HCT116 (cell line): ENCODE measurements at regions not wholly inside any gene's neighbourhood (a gene's known extent, or its start where the extent isn't known, plus 50 kb on each side); places are given as distances from the start of the nearest gene placed in this dataset.

ENCODE experiments used
- ATAC-seq: fragments of 200-7000 bp; cut with Tn5 transposase; 2 replicates; pipeline ENCODE4 v1.9.1; 2020; ENCODE audit warnings: mild to moderate bottlenecking, moderate library complexity
- BruUV-seq: library from RNA; stranded (reverse); fragments of 400-500 nt; replicated peaks from 2 replicates; lab custom pipeline; 2021; lab: Mats Ljungman, UMichigan
- CTCF ChIA-PET: fragments of 300-600 bp; sonication (Branson Sonifier 250); formaldehyde crosslinking; loops from one replicate; lab custom pipeline; 2021; ENCODE audit warnings: antibody characterized with exemption; lab: Charles Lee
- POLR2A ChIA-PET: fragments of 300-600, 350-600 bp; sonication (Branson Sonifier 250); formaldehyde crosslinking; loops from one replicate; lab custom pipeline; 2021; ENCODE audit warnings: antibody characterized with exemption; lab: Charles Lee
- RAD21 ChIA-PET, 2 experiments: fragments of 300-600 bp; sonication (Branson Sonifier 250); formaldehyde crosslinking; loops; one replicate each; lab custom pipeline; 2023; ENCODE audit warnings: low total read pairs in 2 of 2; ENCODE audit not compliant: uncharacterized antibody in 2 of 2, unreplicated experiment in 2 of 2, low non-redundant PET in 1 of 2; lab: Charles Lee
- DNase-seq: peaks from one replicate; pipeline ENCODE4 v3.0.0-alpha.2; 2010; ENCODE audit warnings: low read depth, low spot score
- H2AFZ ChIP-seq: fragments of 200-600 bp; shearing (Covaris generic), sonication (generic); 2 replicates; pipeline ENCODE4 v1.6.1; 2017; ENCODE audit warnings: low read depth, mixed run types, mixed read lengths, antibody characterized with exemption, low read length; ENCODE audit not compliant: poor library complexity, severe bottlenecking
- H3K27ac ChIP-seq: 2 replicates; pipeline ENCODE4 v1.5.1; 2012; ENCODE audit warnings: low read depth, low read length
- H3K27me3 ChIP-seq: fragments of 200-600 bp; sonication (generic); 2 replicates; pipeline ENCODE4 v1.6.1; 2016; ENCODE audit warnings: mixed run types, low read length, mixed read lengths; ENCODE audit not compliant: insufficient read depth
- H3K36me3 ChIP-seq, 2 experiments: fragments of 200-500 bp in 1 of 2; fragments of 200-600 bp in 1 of 2; sonication (Bioruptor generic) in 1 of 2; sonication (generic) in 1 of 2; 2 replicates each; pipeline versions ENCODE4 v1.5.1 to v1.6.1; 2014 to 2016; ENCODE audit warnings: low read length in 2 of 2, inconsistent platforms in 1 of 2, mixed read lengths in 1 of 2, mixed run types in 1 of 2; ENCODE audit not compliant: insufficient read depth in 2 of 2, control insufficient read depth in 1 of 2
- H3K4me1 ChIP-seq, 2 experiments: fragments of 200-600 bp in 1 of 2; sonication (generic) in 1 of 2; 2 replicates each; pipeline versions ENCODE4 v1.5.1 to v1.6.1; 2012 to 2017; ENCODE audit warnings: low read length in 2 of 2, inconsistent platforms in 1 of 2, mild to moderate bottlenecking in 1 of 2, mixed read lengths in 1 of 2, mixed run types in 1 of 2, moderate library complexity in 1 of 2; ENCODE audit not compliant: insufficient read depth in 2 of 2, control insufficient read depth in 1 of 2
- H3K4me2 ChIP-seq: fragments of 200-600 bp; sonication (generic); 2 replicates; pipeline ENCODE4 v1.6.1; 2017; ENCODE audit warnings: mixed run types, low read length, mixed read lengths
- H3K4me3 ChIP-seq, 2 experiments: fragments of 200-600 bp in 1 of 2; sonication (generic) in 1 of 2; replicated peaks in 1 of 2; 2 replicates each; pipeline ENCODE4 v1.5.1; 2011 to 2016; ENCODE audit warnings: low read length in 2 of 2, control low read depth in 1 of 2, low read depth in 1 of 2, mild to moderate bottlenecking in 1 of 2, mixed read lengths in 1 of 2, mixed run types in 1 of 2
- H3K79me2 ChIP-seq: fragments of 200-600 bp; sonication (generic); 2 replicates; pipeline ENCODE4 v1.6.1; 2017; ENCODE audit warnings: mild to moderate bottlenecking, mixed run types, low read length, moderate library complexity, mixed read lengths; ENCODE audit not compliant: insufficient read depth
- H3K9ac ChIP-seq: fragments of 200-600 bp; sonication (generic); 2 replicates; pipeline ENCODE4 v1.6.1; 2016; ENCODE audit warnings: low read length, mixed read lengths
- H3K9me2 ChIP-seq: fragments of 200-600 bp; sonication (generic), shearing (Covaris generic); 2 replicates; pipeline ENCODE4 v1.6.1; 2017; ENCODE audit warnings: mixed run types, mild to moderate bottlenecking, moderate library complexity; ENCODE audit not compliant: insufficient read depth
- H3K9me3 ChIP-seq, 2 experiments: fragments of 200-500 bp in 1 of 2; fragments of 200-600 bp in 1 of 2; sonication (Bioruptor generic) in 1 of 2; sonication (generic) in 1 of 2; 2 replicates each; pipeline ENCODE4 v1.6.1; 2014 to 2017; ENCODE audit warnings: low read length in 2 of 2, mixed read lengths in 2 of 2, inconsistent platforms in 1 of 2, low read depth in 1 of 2, mild to moderate bottlenecking in 1 of 2, mixed run types in 1 of 2, moderate library complexity in 1 of 2; ENCODE audit not compliant: control insufficient read depth in 1 of 2, insufficient read depth in 1 of 2
- H4K20me1 ChIP-seq: fragments of 200-600 bp; sonication (generic), shearing (Covaris generic); 2 replicates; pipeline ENCODE4 v1.6.1; 2017; ENCODE audit warnings: mixed run types, mild to moderate bottlenecking, moderate library complexity; ENCODE audit not compliant: insufficient read depth
- ATF3 ChIP-seq: IDR thresholded peaks from 2 replicates; pipeline ENCODE4 v1.6.1; 2012
- CBX3 ChIP-seq: IDR thresholded peaks from 2 replicates; pipeline ENCODE4 v1.6.1; 2012; ENCODE audit warnings: low read depth
- CEBPB ChIP-seq: IDR thresholded peaks from 2 replicates; pipeline ENCODE4 v1.6.1; 2012; ENCODE audit warnings: low read depth
- CTCF ChIP-seq, 3 experiments: fragments of 200-600 bp in 1 of 3; sonication (generic) in 1 of 3; IDR thresholded peaks in 2 of 3; conservative IDR thresholded peaks in 1 of 3; 2 replicates each; pipeline ENCODE4 v1.5.1; 2012 to 2017; ENCODE audit warnings: low read depth in 2 of 3, low read length in 2 of 3, antibody characterized with exemption in 1 of 3, borderline replicate concordance in 1 of 3, control low read depth in 1 of 3, mild to moderate bottlenecking in 1 of 3, mixed read lengths in 1 of 3, mixed run types in 1 of 3, moderate library complexity in 1 of 3; ENCODE audit not compliant: insufficient read depth in 1 of 3
- EGR1 ChIP-seq: IDR thresholded peaks from 2 replicates; pipeline ENCODE4 v1.6.1; 2012; ENCODE audit warnings: low read depth
- ELF1 ChIP-seq: IDR thresholded peaks from 2 replicates; pipeline ENCODE4 v1.6.1; 2012; ENCODE audit warnings: low read depth, borderline replicate concordance
- EZH2phosphoT487 ChIP-seq: fragments of 200-600 bp; IDR thresholded peaks from 2 replicates; pipeline ENCODE4 v1.6.1; 2018; ENCODE audit warnings: antibody characterized with exemption, borderline replicate concordance
- FOSL1 ChIP-seq: IDR thresholded peaks from 2 replicates; pipeline ENCODE4 v1.6.1; 2012; ENCODE audit warnings: low read depth
- JUND ChIP-seq: IDR thresholded peaks from 2 replicates; pipeline ENCODE4 v1.6.1; 2012
- MAX ChIP-seq: IDR thresholded peaks from 2 replicates; pipeline ENCODE4 v1.6.1; 2012
- POLR2A ChIP-seq: IDR thresholded peaks from 2 replicates; pipeline ENCODE4 v1.7.0; 2011; ENCODE audit warnings: borderline replicate concordance; ENCODE audit not compliant: insufficient read depth, insufficient read length; ENCODE audit errors: extremely low read depth
- RAD21 ChIP-seq: IDR thresholded peaks from 2 replicates; pipeline ENCODE4 v1.6.1; 2012; ENCODE audit warnings: low read depth, mild to moderate bottlenecking
- REST ChIP-seq: IDR thresholded peaks from 2 replicates; pipeline ENCODE4 v1.6.1; 2012; ENCODE audit warnings: low read depth
- SP1 ChIP-seq: IDR thresholded peaks from 2 replicates; pipeline ENCODE4 v1.6.1; 2012; ENCODE audit warnings: low read depth
- SRF ChIP-seq: IDR thresholded peaks from 2 replicates; pipeline ENCODE4 v1.6.1; 2012; ENCODE audit warnings: low read depth
- TCF7L2 ChIP-seq: IDR thresholded peaks from 2 replicates; pipeline ENCODE4 v1.7.0; 2011; ENCODE audit warnings: borderline replicate concordance, inconsistent platforms; ENCODE audit not compliant: insufficient read depth, insufficient read length; ENCODE audit errors: extremely low read depth
- YY1 ChIP-seq: IDR thresholded peaks from 2 replicates; pipeline ENCODE4 v1.6.1; 2011; ENCODE audit warnings: low read length, low read depth, moderate library complexity, mild to moderate bottlenecking; ENCODE audit not compliant: insufficient replicate concordance; ENCODE audit errors: extremely low read depth
- ZBTB33 ChIP-seq: IDR thresholded peaks from 2 replicates; pipeline ENCODE4 v1.6.1; 2011; ENCODE audit warnings: mild to moderate bottlenecking, low read length, moderate library complexity; ENCODE audit not compliant: insufficient replicate concordance; ENCODE audit errors: extremely low read depth
- ZFX ChIP-seq: fragments of 450-650 bp; IDR thresholded peaks from 2 replicates; pipeline ENCODE4 v1.6.1; 2017
- ZNF274 ChIP-seq: fragments of 200-500 bp; sonication (Bioruptor generic); IDR thresholded peaks from 2 replicates; pipeline ENCODE4 v1.6.1; 2014; ENCODE audit warnings: mild to moderate bottlenecking, low read depth, low read length, inconsistent platforms
- intact Hi-C: fragments of 100-400 bp; cut with micrococcal nuclease; formaldehyde crosslinking; loops from 2 replicates; pipeline ENCODE4 v1.10.0; 2022

- H3K4me1 ChIP-seq = peaks cover 16 to 31% of the 10 kb centered on the region in 2 experiments
- no peak overlapping the region for H3K9ac ChIP-seq
- H3K9me2 ChIP-seq = no peaks in the 10 kb centered on the region
- RAD21 ChIA-PET = no interaction called here
- no peak overlapping the region for H3K4me2 ChIP-seq
- no peak overlapping the region for H3K4me3 ChIP-seq
- BruUV-seq = no TSS peak
- ATAC-seq (no peak), DNase-seq (no peak)
- no peaks in the 10 kb centered on the region for H3K27me3 ChIP-seq
- POLR2A ChIA-PET = no interaction called here
- H3K9me3 ChIP-seq = no peaks in the 10 kb centered on the region
- intact Hi-C loops = no loop called here
- no peaks in the 10 kb centered on the region for H3K36me3 ChIP-seq
- H4K20me1 ChIP-seq = no peaks in the 10 kb centered on the region
- H3K79me2 ChIP-seq = no peaks in the 10 kb centered on the region
- CTCF ChIA-PET = no interaction called here
- TF ChIP-seq ZNF274 (no peak), FOSL1 (no peak), SRF (no peak), POLR2A (no peak), ZFX (no peak), RAD21 (no peak), EZH2phosphoT487 (no peak), ELF1 (no peak), EGR1 (no peak), ATF3 (no peak), CTCF (IDR thresholded peaks at IDR 0.05 in 2 of 3, conservative IDR thresholded peaks at IDR 0.05 in 1 of 3; ENCODE audit: borderline replicate concordance in 1 of 3, insufficient read depth in 1 of 3, low read depth in 2 of 3, low read length in 2 of 3) (no peak), MAX (no peak), ZBTB33 (no peak), REST (no peak), TCF7L2 (no peak), CEBPB (no peak), CBX3 (no peak), YY1 (no peak), SP1 (no peak), JUND (no peak)
- H3K27ac ChIP-seq = no peak overlapping the region
- H2AFZ ChIP-seq = no peak overlapping the region
Measured at GRCh38 chr14:88990856-88991255, 166.4 kb downstream of the TTC8 start.
